Liver (tissue), 8 donors: ENCODE measurements at regions not wholly inside any gene's neighbourhood (a gene's known extent, or its start where the extent isn't known, plus 50 kb on each side); places are given as distances from the start of the nearest gene placed in this dataset.

Experiments
- DNase-seq: peaks from one replicate; pipeline ENCODE4 v3.0.0-alpha.2; 2017; ENCODE audit warnings: low spot score
- H3K27ac ChIP-seq, 2 donors: one replicate each; pipeline ENCODE4 v1.7.0; 2013; ENCODE audit warnings: inconsistent platforms in 2 of 2, low read length in 2 of 2, control low read depth in 1 of 2, low read depth in 1 of 2, mild to moderate bottlenecking in 1 of 2
- H3K27me3 ChIP-seq, 4 donors: one replicate each; pipeline versions ENCODE4 v1.6.1 to v1.7.0; 2013; ENCODE audit warnings: low read length in 3 of 4, inconsistent platforms in 1 of 4, mild to moderate bottlenecking in 1 of 4, moderate library complexity in 1 of 4; ENCODE audit not compliant: control insufficient read depth in 4 of 4, insufficient read depth in 4 of 4
- H3K36me3 ChIP-seq, 4 donors: one replicate each; pipeline versions ENCODE4 v1.6.1 to v1.7.0; 2013; ENCODE audit warnings: low read length in 3 of 4, mild to moderate bottlenecking in 3 of 4, low read depth in 1 of 4, moderate library complexity in 1 of 4; ENCODE audit not compliant: control insufficient read depth in 4 of 4, insufficient read depth in 3 of 4
- H3K4me1 ChIP-seq, 4 donors: one replicate each; pipeline versions ENCODE4 v1.6.1 to v1.7.0; 2013; ENCODE audit warnings: low read length in 3 of 4, mild to moderate bottlenecking in 3 of 4, moderate library complexity in 1 of 4; ENCODE audit not compliant: control insufficient read depth in 4 of 4, insufficient read depth in 4 of 4
- H3K4me3 ChIP-seq, 3 donors: one replicate each; pipeline versions ENCODE4 v1.6.1 to v1.7.0; 2013; ENCODE audit warnings: low read length in 3 of 3, control low read depth in 1 of 3, low read depth in 1 of 3, mild to moderate bottlenecking in 1 of 3
- H3K9ac ChIP-seq, 2 donors: one replicate each; pipeline ENCODE4 v1.7.0; 2013; ENCODE audit warnings: low read length in 2 of 2, mild to moderate bottlenecking in 2 of 2, moderate library complexity in 2 of 2, control low read depth in 1 of 2, low read depth in 1 of 2
- H3K9me3 ChIP-seq, 4 donors: one replicate each; pipeline versions ENCODE4 v1.6.1 to v1.7.0; 2013; ENCODE audit warnings: low read length in 3 of 4; ENCODE audit not compliant: control insufficient read depth in 4 of 4
- ATF3 ChIP-seq: IDR thresholded peaks from 2 replicates; pipeline ENCODE4 v1.6.1; 2016; ENCODE audit warnings: antibody characterized with exemption
- CTCF ChIP-seq: fragments of 150-350 bp; IDR thresholded peaks from 2 replicates; pipeline ENCODE4 v1.5.1; 2017; ENCODE audit warnings: improper control_type of control experiment, low read depth, low read length; ENCODE audit not compliant: missing input control
- EGR1 ChIP-seq, 2 donors: IDR thresholded peaks; 2 replicates each; pipeline ENCODE4 v1.6.1; 2016 to 2018; ENCODE audit warnings: antibody characterized with exemption in 2 of 2, low read depth in 2 of 2
- FOXA1 ChIP-seq: IDR thresholded peaks from 2 replicates; pipeline ENCODE4 v1.6.1; 2016; ENCODE audit warnings: antibody characterized with exemption
- FOXA2 ChIP-seq: IDR thresholded peaks from 2 replicates; pipeline ENCODE4 v1.6.1; 2016; ENCODE audit warnings: antibody characterized with exemption
- GABPA ChIP-seq, 2 donors: IDR thresholded peaks in 1 of 2; conservative IDR thresholded peaks in 1 of 2; 2 replicates each; pipeline ENCODE4 v1.6.1; 2016; ENCODE audit warnings: antibody characterized with exemption in 2 of 2, mild to moderate bottlenecking in 1 of 2, moderate library complexity in 1 of 2
- HNF4A ChIP-seq, 2 donors: conservative IDR thresholded peaks; 2 replicates each; pipeline ENCODE4 v1.6.1; 2016; ENCODE audit warnings: antibody characterized with exemption in 2 of 2, mild to moderate bottlenecking in 2 of 2
- HNF4G ChIP-seq: IDR thresholded peaks from 2 replicates; pipeline ENCODE4 v1.6.1; 2016; ENCODE audit warnings: antibody characterized with exemption
- JUND ChIP-seq, 2 donors: IDR thresholded peaks; 2 replicates each; pipeline ENCODE4 v1.6.1; 2016; ENCODE audit warnings: antibody characterized with exemption in 2 of 2
- MAX ChIP-seq: IDR thresholded peaks from 2 replicates; pipeline ENCODE4 v1.6.1; 2016; ENCODE audit warnings: antibody characterized with exemption
- NR2F2 ChIP-seq: IDR thresholded peaks from 2 replicates; pipeline ENCODE4 v1.6.1; 2016; ENCODE audit warnings: antibody characterized with exemption
- RAD21 ChIP-seq, 2 donors: IDR thresholded peaks; 2 replicates each; pipeline ENCODE4 v1.6.1; 2016; ENCODE audit warnings: antibody characterized with exemption in 2 of 2, mild to moderate bottlenecking in 2 of 2
- REST ChIP-seq: IDR thresholded peaks from 2 replicates; pipeline ENCODE4 v1.6.1; 2016; ENCODE audit warnings: antibody characterized with exemption, mild to moderate bottlenecking
- RXRA ChIP-seq, 2 donors: IDR thresholded peaks; 2 replicates each; pipeline ENCODE4 v1.6.1; 2017 to 2018; ENCODE audit warnings: antibody characterized with exemption in 2 of 2, mild to moderate bottlenecking in 1 of 2
- SP1 ChIP-seq: IDR thresholded peaks from 2 replicates; pipeline ENCODE4 v1.6.1; 2018; ENCODE audit warnings: antibody characterized with exemption, mild to moderate bottlenecking
- TAF1 ChIP-seq: conservative IDR thresholded peaks from 2 replicates; pipeline ENCODE4 v1.6.1; 2016; ENCODE audit warnings: antibody characterized with exemption, mild to moderate bottlenecking
- YY1 ChIP-seq: IDR thresholded peaks from 2 replicates; pipeline ENCODE4 v1.6.1; 2016; ENCODE audit warnings: antibody characterized with exemption, mild to moderate bottlenecking
- ZBTB33 ChIP-seq: IDR thresholded peaks from 2 replicates; pipeline ENCODE4 v1.6.1; 2016; ENCODE audit warnings: antibody characterized with exemption
- WGBS: extraction: QIAGEN DNeasy Blood & Tissue Kit; methylation state at CpG from one replicate; pipeline ENCODE4 v1.1.7; 2013; 5-methylcytosine and 5-hydroxymethylcytosine counted together
- donor health status: healthy.
- donor health status: healthy.
- donor health status: healthy.
- donor health status: healthy.
- donor health status: healthy.

- H3K27ac ChIP-seq: no peak overlapping the region
- H3K9me3 ChIP-seq: no peaks in the 10 kb centered on the region
- TF ChIP-seq EGR1 (IDR thresholded peaks at IDR 0.05; ENCODE audit: low read depth in 2 of 2): no peak
- TF ChIP-seq FOXA2: no peak
- no peak for TF ChIP-seq YY1
- no peak for TF ChIP-seq TAF1
- TF ChIP-seq ATF3: no peak
- no peak for TF ChIP-seq SP1
- no peak for TF ChIP-seq JUND (IDR thresholded peaks at IDR 0.05)
- no peak for TF ChIP-seq RAD21 (IDR thresholded peaks at IDR 0.05)
- no peak for TF ChIP-seq REST
- TF ChIP-seq HNF4A (conservative IDR thresholded peaks at IDR 0.05): no peak
- TF ChIP-seq FOXA1: no peak
- no peak overlapping the region for H3K4me3 ChIP-seq
- no peaks in the 10 kb centered on the region for H3K27me3 ChIP-seq
- no peak overlapping the region for H3K9ac ChIP-seq
- no peak for DNase-seq
- WGBS: 52% methylated on average over 1 of the region's 1 CpG
- no peaks in the 10 kb centered on the region for H3K4me1 ChIP-seq
- H3K36me3 ChIP-seq: no peaks in the 10 kb centered on the region
Measured at GRCh38 chr11:38182126-38182866, 1584.3 kb upstream of the RAG2 start.

GRCh38 chr11:38176686-38177322 lies 1578.8 kb upstream of the RAG2 start:
- no peaks in the 10 kb centered on the region for H3K4me1 ChIP-seq
- no peaks in the 10 kb centered on the region for H3K27me3 ChIP-seq
- H3K9ac ChIP-seq: no peak overlapping the region
- DNase-seq: no peak
- WGBS: 75% methylated on average over 12 of the region's 12 CpGs
- H3K36me3 ChIP-seq: no peaks in the 10 kb centered on the region
- TF ChIP-seq TAF1 (no peak), RAD21 (IDR thresholded peaks at IDR 0.05) (no peak), SP1 (no peak), HNF4A (conservative IDR thresholded peaks at IDR 0.05) (no peak), ZBTB33 (no peak), CTCF (no peak), REST (no peak), YY1 (no peak), RXRA (IDR thresholded peaks at IDR 0.05) (no peak), EGR1 (IDR thresholded peaks at IDR 0.05; ENCODE audit: low read depth in 2 of 2) (no peak), FOXA2 (no peak), JUND (IDR thresholded peaks at IDR 0.05) (no peak), GABPA (IDR thresholded peaks at IDR 0.05 in 1 of 2, conservative IDR thresholded peaks at IDR 0.05 in 1 of 2) (no peak), ATF3 (no peak), NR2F2 (no peak), FOXA1 (no peak), HNF4G (no peak), MAX (no peak)
- peaks cover 0 to 2% (median 0%) of the 10 kb centered on the region in 4 donors for H3K9me3 ChIP-seq
- H3K4me3 ChIP-seq: no peak overlapping the region
- H3K27ac ChIP-seq: no peak overlapping the region
